A673 (cell line): ENCODE measurements at regions not wholly inside any gene's neighbourhood (a gene's known extent, or its start where the extent isn't known, plus 50 kb on each side); places are given as distances from the start of the nearest gene placed in this dataset.

Experiments used
- BruUV-seq: library from RNA; stranded (reverse); fragments of 400-500 nt; replicated peaks from 2 replicates; lab custom pipeline; 2021; lab: Mats Ljungman, UMichigan
- CTCF ChIA-PET: fragments of 300-600 bp; sonication (Branson Sonifier 250); formaldehyde crosslinking; loops from one replicate; lab custom pipeline; 2022; ENCODE audit warnings: antibody characterized with exemption; lab: Charles Lee
- POLR2A ChIA-PET: fragments of 300-600 bp; sonication (Branson Sonifier 250); formaldehyde crosslinking; loops from one replicate; lab custom pipeline; 2022; ENCODE audit warnings: antibody characterized with exemption; ENCODE audit not compliant: low non-redundant PET; lab: Charles Lee
- DNase-seq: peaks from one replicate; pipeline ENCODE4 v3.0.0-alpha.2; 2015; ENCODE audit warnings: low spot score
- H3K27ac ChIP-seq: fragments of 200-600 bp; sonication (generic); 2 replicates; pipeline ENCODE4 v1.5.1; 2016; ENCODE audit warnings: mixed run types, low read depth, mild to moderate bottlenecking, mixed read lengths, antibody characterized with exemption, low read length; ENCODE audit not compliant: poor library complexity, severe bottlenecking
- H3K27me3 ChIP-seq: fragments of 200-600 bp; sonication (generic); replicated peaks from 2 replicates; pipeline ENCODE4 v1.6.1; 2017; ENCODE audit warnings: mixed run types, low read depth, mild to moderate bottlenecking, mixed read lengths, antibody characterized with exemption, low read length; ENCODE audit not compliant: insufficient read depth, poor library complexity
- H3K36me3 ChIP-seq: fragments of 200-600 bp; sonication (generic); 2 replicates; pipeline ENCODE4 v1.6.1; 2016; ENCODE audit warnings: mixed run types, mild to moderate bottlenecking, mixed read lengths, antibody characterized with exemption, low read length; ENCODE audit not compliant: insufficient read depth, poor library complexity, severe bottlenecking
- H3K4me1 ChIP-seq: fragments of 200-600 bp; sonication (generic); 2 replicates; pipeline ENCODE4 v1.6.1; 2017; ENCODE audit warnings: mixed run types, mild to moderate bottlenecking, mixed read lengths, antibody characterized with exemption, low read length; ENCODE audit not compliant: insufficient read depth, poor library complexity, severe bottlenecking
- H3K4me3 ChIP-seq: fragments of 200-600 bp; sonication (generic); 2 replicates; pipeline ENCODE4 v1.5.1; 2016; ENCODE audit warnings: low read depth, mixed run types, mild to moderate bottlenecking, mixed read lengths, low read length; ENCODE audit not compliant: poor library complexity, severe bottlenecking
- H3K9me3 ChIP-seq: fragments of 200-600 bp; sonication (generic); 2 replicates; pipeline ENCODE4 v1.6.1; 2016; ENCODE audit warnings: mixed run types, low read depth, mild to moderate bottlenecking, mixed read lengths, antibody characterized with exemption, low read length; ENCODE audit not compliant: poor library complexity, severe bottlenecking
- EZH2 ChIP-seq: fragments of 200-600 bp; sonication (generic); IDR thresholded peaks from 2 replicates; pipeline ENCODE4 v1.6.1; 2017; ENCODE audit warnings: borderline replicate concordance, low read depth, mild to moderate bottlenecking, mixed read lengths, antibody characterized with exemption, low read length; ENCODE audit not compliant: poor library complexity, severe bottlenecking
- intact Hi-C: fragments of 100-400 bp; cut with micrococcal nuclease; formaldehyde crosslinking; loops from one replicate; pipeline ENCODE4 v1.10.0; 2022; ENCODE audit not compliant: unreplicated experiment
- TF ChIP-seq, protein P1 (sequence below): fragments of 300-800, 200-600 bp; sonication (generic); conservative IDR thresholded peaks from 2 replicates; pipeline ENCODE4 v1.5.1; 2017; ENCODE audit warnings: low read depth, mild to moderate bottlenecking, antibody characterized with exemption, low read length, moderate library complexity, mixed read lengths

DNA sequence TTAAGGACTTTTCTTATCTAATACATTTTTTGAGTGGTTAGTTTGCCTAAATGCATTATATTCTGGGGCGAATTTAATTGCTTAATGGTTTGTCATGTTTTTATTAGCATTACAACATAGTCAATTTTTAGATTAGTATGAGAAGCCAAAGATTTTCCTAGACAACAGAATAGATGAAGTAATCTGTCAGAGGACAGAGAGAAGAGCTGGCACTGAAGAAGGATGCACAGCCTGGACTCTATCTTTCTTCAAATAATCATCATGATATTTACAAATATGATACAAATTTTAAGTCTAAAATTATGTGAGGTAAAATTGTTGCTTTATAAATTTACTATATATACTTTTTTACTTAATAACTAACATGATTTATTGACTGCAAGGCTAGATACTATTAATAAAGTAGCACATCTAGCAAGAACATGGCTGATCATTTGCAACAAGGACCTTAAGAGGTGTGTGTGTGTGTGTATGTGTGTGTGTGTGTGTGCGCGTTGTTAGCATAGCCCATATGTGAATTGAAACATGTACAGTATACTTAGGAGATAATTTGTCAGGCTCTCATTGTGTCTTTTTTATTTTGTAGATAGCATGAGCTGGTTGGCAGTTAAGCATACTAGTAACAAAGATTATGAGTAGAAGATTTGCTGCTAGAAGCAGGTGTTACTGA is 752.2 kb downstream of the DCDC2C start:
- no peak for DNase-seq
- H3K27ac ChIP-seq, result no peak overlapping the region
- no peaks in the 10 kb centered on the region for H3K4me1 ChIP-seq
- TF ChIP-seq, protein P1, sequence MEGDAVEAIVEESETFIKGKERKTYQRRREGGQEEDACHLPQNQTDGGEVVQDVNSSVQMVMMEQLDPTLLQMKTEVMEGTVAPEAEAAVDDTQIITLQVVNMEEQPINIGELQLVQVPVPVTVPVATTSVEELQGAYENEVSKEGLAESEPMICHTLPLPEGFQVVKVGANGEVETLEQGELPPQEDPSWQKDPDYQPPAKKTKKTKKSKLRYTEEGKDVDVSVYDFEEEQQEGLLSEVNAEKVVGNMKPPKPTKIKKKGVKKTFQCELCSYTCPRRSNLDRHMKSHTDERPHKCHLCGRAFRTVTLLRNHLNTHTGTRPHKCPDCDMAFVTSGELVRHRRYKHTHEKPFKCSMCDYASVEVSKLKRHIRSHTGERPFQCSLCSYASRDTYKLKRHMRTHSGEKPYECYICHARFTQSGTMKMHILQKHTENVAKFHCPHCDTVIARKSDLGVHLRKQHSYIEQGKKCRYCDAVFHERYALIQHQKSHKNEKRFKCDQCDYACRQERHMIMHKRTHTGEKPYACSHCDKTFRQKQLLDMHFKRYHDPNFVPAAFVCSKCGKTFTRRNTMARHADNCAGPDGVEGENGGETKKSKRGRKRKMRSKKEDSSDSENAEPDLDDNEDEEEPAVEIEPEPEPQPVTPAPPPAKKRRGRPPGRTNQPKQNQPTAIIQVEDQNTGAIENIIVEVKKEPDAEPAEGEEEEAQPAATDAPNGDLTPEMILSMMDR, result no peak
- no peak for TF ChIP-seq EZH2
- ChIA-PET POLR2A (no interaction called here), CTCF (no interaction called here)
- no TSS peak for BruUV-seq
- H3K9me3 ChIP-seq, result no peaks in the 10 kb centered on the region
- intact Hi-C loops, result no loop called here
- H3K36me3 ChIP-seq, result no peaks in the 10 kb centered on the region
- H3K4me3 ChIP-seq, result no peak overlapping the region
- H3K27me3 ChIP-seq, result no peaks in the 10 kb centered on the region

DNA sequence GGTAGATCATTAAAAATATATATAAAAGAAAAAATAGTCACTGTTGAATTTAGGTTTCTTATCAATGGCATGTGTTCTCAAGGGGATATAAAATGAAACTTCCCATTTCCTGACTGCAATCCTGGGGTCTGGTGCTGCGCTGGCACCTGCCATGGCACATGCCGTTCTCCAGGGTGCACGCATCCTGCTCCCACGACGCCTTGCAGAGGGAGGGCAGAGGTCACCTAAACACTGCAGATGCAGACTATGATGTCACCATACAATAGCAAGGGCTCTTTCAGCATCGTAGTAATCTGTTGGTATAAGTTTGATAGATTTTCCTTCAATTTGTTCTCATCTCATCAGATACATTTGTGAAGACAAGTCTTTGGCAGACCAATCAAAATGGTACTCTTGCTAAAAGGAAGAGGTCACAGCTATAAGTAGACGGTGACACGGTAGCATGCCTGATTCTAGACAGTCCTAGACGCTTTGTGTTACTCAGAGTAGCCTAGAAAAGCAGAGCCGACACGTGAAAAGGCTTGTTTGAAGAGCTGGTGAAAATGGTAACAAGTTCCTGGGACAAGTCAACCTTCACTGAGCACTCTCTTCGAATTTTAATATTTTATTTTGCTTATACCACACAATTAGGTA is 761.4 kb downstream of the DCDC2C start:
- H3K4me3 ChIP-seq, result no peak overlapping the region
- BruUV-seq, result no TSS peak

DNA sequence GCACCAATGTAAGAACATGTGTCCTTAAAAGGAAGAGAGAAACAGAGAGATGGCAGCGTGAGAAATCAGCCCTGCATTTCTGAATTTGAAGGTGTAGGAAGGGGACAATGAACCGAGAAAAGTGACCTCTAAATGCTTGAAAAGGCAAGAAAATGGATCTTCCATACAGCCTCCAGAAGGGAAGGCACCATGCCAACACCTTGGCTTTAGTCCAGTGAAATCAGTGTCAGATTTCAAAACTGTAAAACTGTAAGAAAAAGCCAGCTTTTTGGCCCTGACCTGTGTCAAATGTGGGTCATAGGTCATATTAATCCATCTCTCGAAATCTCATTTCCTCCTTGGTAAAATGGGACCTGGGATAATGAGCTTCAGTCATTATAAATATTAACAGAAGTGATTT is 762.3 kb downstream of the DCDC2C start:
- no peaks in the 10 kb centered on the region for H3K27me3 ChIP-seq
- H3K4me3 ChIP-seq, result no peak overlapping the region
- no peaks in the 10 kb centered on the region for H3K9me3 ChIP-seq
- peak; percentile 15 for DNase-seq
- CTCF ChIA-PET, result no interaction called here
- no peak overlapping the region for H3K27ac ChIP-seq
- H3K36me3 ChIP-seq, result no peaks in the 10 kb centered on the region
- TF ChIP-seq EZH2, result no peak
- TF ChIP-seq, protein P1, result no peak
- no TSS peak for BruUV-seq
- POLR2A ChIA-PET, result no interaction called here
- intact Hi-C loops, result no loop called here
- H3K4me1 ChIP-seq, result peaks cover 6% of the 10 kb centered on the region

More for the DNA sequence above, 761.4 kb downstream of the DCDC2C start:
- no peaks in the 10 kb centered on the region for H3K27me3 ChIP-seq
- POLR2A ChIA-PET, result no interaction called here
- intact Hi-C loops, result no loop called here
- H3K27ac ChIP-seq, result no peak overlapping the region
- no peak for DNase-seq
- CTCF ChIA-PET, result no interaction called here
- TF ChIP-seq EZH2, result no peak
- TF ChIP-seq, protein P1, result no peak
- H3K36me3 ChIP-seq, result no peaks in the 10 kb centered on the region
- no peaks in the 10 kb centered on the region for H3K9me3 ChIP-seq
- H3K4me1 ChIP-seq, result peaks cover 6% of the 10 kb centered on the region
